ENCODE measurements at regions not wholly inside any gene's neighbourhood (a gene's known extent, or its start where the extent isn't known, plus 50 kb on each side); places are given as distances from the start of the nearest gene placed in this dataset.

- DNase-seq (ENCODE audit: extremely low read depth in 1 of 2, low read depth in 1 of 2), result no peak
These were observed 241.2 kb upstream of the NCKAP5 start for GRCh38 chr2:133809485-133809884.

GRCh38 chr2:133810559-133810958 is 242.3 kb upstream of the NCKAP5 start:
- no peak for DNase-seq (ENCODE audit: extremely low read depth in 1 of 2, low read depth in 1 of 2)

- no peak for DNase-seq (ENCODE audit: extremely low read depth in 1 of 2, low read depth in 1 of 2)
These were observed 243.3 kb upstream of the NCKAP5 start for GRCh38 chr2:133811409-133812125.

- no peak for DNase-seq (ENCODE audit: extremely low read depth in 1 of 2, low read depth in 1 of 2)
These were observed 244.8 kb upstream of the NCKAP5 start for GRCh38 chr2:133812826-133813617.

GRCh38 chr2:133814890-133815289 is 246.6 kb upstream of the NCKAP5 start:
- DNase-seq (ENCODE audit: extremely low read depth in 1 of 2, low read depth in 1 of 2), result no peak

- no peak for DNase-seq (ENCODE audit: extremely low read depth in 1 of 2, low read depth in 1 of 2)
These were observed 247.8 kb upstream of the NCKAP5 start for GRCh38 chr2:133816037-133816436.

GRCh38 chr2:133817680-133818566 is 249.7 kb upstream of the NCKAP5 start:
- DNase-seq (ENCODE audit: extremely low read depth in 1 of 2, low read depth in 1 of 2), result no peak

GRCh38 chr2:133818661-133819060 is 250.4 kb upstream of the NCKAP5 start:
- no peak for DNase-seq (ENCODE audit: extremely low read depth in 1 of 2, low read depth in 1 of 2)

GRCh38 chr2:133819906-133820305 is 251.6 kb upstream of the NCKAP5 start:
- DNase-seq (ENCODE audit: extremely low read depth in 1 of 2, low read depth in 1 of 2), result no peak

- DNase-seq (ENCODE audit: extremely low read depth in 1 of 2, low read depth in 1 of 2), result no peak
These were observed 253.0 kb upstream of the NCKAP5 start for GRCh38 chr2:133821107-133821760.

GRCh38 chr2:133822517-133823225 is 254.4 kb upstream of the NCKAP5 start:
- DNase-seq (ENCODE audit: extremely low read depth in 1 of 2, low read depth in 1 of 2), result no peak

GRCh38 chr2:133823226-133823550 is 254.9 kb upstream of the NCKAP5 start:
- DNase-seq (ENCODE audit: extremely low read depth in 1 of 2, low read depth in 1 of 2), result no peak

- DNase-seq (ENCODE audit: extremely low read depth in 1 of 2, low read depth in 1 of 2), result no peak
These were observed 256.6 kb upstream of the NCKAP5 start for GRCh38 chr2:133824869-133825268.

GRCh38 chr2:133825778-133826177 is 257.5 kb upstream of the NCKAP5 start:
- DNase-seq (ENCODE audit: extremely low read depth in 1 of 2, low read depth in 1 of 2), result no peak

GRCh38 chr2:133828913-133829312 is 260.6 kb upstream of the NCKAP5 start:
- no peak for DNase-seq (ENCODE audit: extremely low read depth in 1 of 2, low read depth in 1 of 2)

- no peak for DNase-seq (ENCODE audit: extremely low read depth in 1 of 2, low read depth in 1 of 2)
These were observed 261.3 kb upstream of the NCKAP5 start for GRCh38 chr2:133829450-133830020.

- DNase-seq (ENCODE audit: extremely low read depth in 1 of 2, low read depth in 1 of 2), result no peak
These were observed 265.5 kb upstream of the NCKAP5 start for GRCh38 chr2:133833746-133834145.

- DNase-seq (ENCODE audit: extremely low read depth in 1 of 2, low read depth in 1 of 2), result no peak
These were observed 267.8 kb upstream of the NCKAP5 start for GRCh38 chr2:133835821-133836619.

- DNase-seq (ENCODE audit: extremely low read depth in 1 of 2, low read depth in 1 of 2), result no peak
These were observed 268.6 kb upstream of the NCKAP5 start for GRCh38 chr2:133836691-133837345.
